HG02884 (cell line): ENCODE measurements at regions not wholly inside any gene's neighbourhood (a gene's known extent, or its start where the extent isn't known, plus 50 kb on each side); places are given as distances from the start of the nearest gene placed in this dataset.
"Not testable (repeated sequence)": the region's sequence is repeated elsewhere in the genome, so short reads cannot be mapped to it uniquely, and the experiment has no call there.

ENCODE experiments used
- ATAC-seq: cut with Tn5 transposase; IDR thresholded peaks from one replicate; pipeline ENCODE4 v1.9.1; 2021; ENCODE audit warnings: mild to moderate bottlenecking, moderate library complexity; ENCODE audit not compliant: unreplicated experiment

DNA sequence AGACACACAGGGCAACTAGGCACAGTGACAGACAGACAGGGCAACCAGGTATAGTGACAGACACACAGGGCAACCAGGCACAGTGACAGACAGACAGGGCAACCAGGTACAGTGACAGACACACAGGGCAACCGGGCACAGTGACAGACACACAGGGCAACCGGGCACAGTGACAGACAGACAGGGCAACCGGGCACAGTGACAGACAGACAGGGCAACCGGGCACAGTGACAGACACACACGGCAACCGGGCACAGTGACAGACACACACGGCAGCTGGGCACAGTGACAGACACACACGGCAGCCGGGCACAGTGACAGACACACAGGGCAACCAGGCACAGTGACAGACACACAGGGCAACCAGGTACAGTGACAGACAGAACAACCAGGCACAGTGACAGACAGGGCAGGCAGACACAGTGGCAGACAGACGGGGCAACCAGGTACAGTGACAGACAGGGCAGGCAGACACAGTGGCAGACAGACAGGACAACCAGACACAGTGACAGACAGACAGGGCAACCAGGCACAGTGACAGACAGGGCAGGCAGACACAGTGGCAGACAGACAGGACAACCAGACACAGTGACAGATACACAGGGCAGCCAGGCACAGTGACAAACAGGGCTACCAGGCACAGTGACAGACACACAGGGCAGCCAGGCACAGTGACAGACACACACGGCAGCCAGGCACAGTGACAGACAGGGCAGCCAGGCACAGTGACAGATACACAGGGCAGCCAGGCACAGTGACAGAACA lies 64.7 kb upstream of the RAB6C start:
- ATAC-seq = no peak

DNA sequence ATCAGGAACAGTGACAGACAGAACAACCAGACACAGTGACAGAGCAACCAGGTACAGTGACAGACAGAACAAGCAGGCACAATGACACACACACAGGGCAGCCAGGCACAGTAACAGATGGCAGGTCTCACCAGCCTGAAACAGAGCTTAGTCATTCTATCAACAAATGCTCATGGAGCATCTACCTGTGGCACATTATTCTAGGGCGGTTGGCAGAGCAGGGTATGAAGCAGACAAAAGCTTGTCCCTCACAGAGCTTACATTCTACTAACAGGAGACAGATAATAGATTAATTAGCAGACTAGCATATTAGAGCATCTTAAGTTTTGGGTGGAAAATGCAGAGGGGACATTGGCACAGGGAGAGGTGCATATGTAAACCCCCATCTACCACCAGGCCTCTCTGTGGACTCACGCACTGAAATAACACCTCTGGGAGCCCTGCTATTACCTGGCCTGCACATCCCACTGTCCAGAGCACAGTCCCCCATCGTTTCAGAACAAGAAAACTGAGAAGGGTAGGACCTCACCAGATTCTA lies 64.1 kb upstream of the RAB6C start:
- ATAC-seq = no peak

DNA sequence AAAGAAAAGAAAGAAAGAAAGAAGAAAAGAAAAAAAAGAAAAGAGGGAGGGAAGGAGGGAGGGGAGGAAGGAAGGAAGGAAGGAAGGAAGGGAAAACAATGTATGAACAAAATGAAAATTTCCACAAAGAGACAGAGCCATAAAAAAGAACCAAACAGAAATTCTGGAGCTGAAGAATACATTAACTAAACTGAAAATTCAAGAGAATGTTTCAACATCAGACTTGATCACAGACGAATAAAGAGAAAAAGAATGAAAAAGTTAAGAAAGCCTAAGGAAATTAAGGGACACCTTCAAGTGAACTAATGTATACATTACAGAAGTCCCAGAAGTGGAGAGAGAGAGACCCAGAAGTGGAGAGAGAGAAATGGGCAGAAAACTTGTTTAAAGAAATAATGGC lies 60.9 kb upstream of the RAB6C start:
- no peak for ATAC-seq

DNA sequence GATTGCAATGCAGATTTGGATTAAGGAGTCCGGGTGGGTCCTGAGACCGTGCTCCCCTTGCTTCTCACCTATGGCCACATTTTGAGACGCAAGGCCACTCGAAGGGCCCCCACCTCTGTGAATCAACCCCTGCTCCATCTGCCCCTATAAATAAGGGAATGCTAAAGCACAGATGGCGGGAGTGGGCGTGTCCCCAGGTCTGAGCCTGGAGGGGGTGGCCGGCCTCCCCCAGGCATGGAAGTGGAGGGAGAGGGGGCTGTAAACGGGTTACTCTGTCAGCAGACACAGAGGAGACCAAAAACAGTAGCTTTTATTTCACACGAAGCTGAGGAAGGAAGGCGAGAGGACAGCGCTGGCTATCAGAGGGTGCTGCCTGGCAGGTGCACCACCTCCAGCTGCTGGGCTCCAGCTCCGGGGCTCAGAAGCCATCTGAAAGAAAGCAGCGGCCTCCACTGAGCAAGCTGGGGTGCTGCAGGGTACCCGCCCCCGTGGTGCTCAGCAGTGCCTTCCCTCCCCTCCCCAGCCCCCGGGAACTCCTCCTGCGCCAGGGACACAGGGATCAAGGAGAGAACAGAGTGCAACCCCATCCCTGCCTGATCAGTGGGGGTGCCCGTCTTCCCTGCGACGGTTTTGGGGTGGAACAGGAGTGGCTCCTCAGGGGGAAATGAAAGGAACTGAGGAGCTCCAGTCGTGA lies 56.7 kb upstream of the RAB6C start:
- no peak for ATAC-seq

DNA sequence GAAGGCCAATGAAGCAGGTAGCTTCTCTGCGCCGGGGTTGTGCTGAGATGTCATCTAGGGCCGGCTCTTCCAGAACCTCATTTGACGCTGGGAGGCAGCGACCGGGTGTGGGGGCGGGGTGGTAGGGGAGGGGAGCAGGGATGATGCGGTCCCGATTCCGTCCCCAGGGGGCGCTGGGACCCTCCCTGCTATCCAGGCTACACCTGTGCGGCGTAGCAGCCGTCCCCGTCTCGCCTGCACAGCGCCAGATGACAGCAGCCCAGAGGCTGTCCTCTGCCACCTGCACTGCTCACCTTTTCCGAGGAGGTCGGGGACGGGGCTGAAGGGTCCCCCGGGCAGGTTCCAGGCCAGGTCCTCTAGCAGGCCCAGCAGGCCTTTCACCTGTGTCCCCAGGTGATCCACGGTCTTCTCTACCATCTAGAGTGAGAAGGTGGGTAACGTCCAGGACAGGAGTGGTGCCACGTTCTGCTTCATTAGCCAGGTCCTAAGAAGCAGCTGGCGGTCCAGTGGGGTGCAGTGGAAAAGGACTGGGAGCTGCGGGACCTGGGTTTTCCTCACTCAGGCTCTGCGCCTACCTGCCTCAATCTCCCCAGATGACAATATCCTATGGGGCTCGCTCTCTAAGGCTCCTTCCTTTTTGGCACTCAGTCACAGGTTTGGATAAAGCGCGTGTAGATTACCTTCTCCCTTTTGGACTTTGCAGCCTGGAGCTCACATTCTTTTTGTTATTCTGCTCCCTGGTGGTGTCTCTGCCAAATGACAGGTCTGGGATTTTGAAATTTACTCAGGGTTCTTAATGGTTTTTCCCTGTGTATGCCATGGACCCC lies 56.0 kb upstream of the RAB6C start:
- ATAC-seq = no peak

DNA sequence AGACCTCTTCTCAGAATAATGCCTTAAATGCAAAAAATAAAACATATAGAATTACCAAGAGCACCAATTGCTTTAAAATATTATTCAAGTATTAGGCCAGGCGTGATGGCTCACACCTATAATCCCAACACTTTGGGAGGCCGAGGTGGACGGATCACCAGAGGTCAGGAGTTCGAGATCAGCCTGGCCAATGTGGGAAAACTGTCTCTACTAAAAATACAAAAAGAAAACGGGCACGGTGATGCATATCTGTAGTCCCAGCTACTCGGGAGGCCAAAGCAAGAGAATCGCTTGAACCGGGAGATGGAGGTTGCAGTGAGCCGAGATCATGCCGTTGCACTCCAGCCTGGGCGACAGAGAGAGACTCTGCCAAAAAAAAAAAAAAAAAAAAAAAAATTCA lies 55.4 kb upstream of the RAB6C start:
- ATAC-seq = not testable (repeated sequence)

DNA sequence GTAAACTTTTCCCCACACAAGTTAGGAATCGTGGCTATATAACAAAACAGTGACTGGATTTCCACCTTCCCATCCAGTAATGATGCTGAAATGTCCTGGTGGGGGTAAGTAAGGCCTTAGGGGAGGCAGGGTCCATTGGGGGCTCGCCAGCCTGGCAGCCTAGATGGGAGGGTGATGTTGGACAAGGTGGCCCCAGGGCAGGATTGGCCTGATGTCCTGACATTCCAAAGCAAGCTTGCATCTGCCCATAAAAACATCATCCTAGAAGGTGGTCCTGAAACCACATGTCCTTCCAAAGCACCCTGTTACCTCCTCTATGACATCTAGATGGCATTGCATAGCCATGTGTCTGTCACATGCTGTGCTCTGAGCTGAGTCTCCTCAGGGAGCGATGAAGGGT lies 54.1 kb upstream of the RAB6C start:
- ATAC-seq = no peak

DNA sequence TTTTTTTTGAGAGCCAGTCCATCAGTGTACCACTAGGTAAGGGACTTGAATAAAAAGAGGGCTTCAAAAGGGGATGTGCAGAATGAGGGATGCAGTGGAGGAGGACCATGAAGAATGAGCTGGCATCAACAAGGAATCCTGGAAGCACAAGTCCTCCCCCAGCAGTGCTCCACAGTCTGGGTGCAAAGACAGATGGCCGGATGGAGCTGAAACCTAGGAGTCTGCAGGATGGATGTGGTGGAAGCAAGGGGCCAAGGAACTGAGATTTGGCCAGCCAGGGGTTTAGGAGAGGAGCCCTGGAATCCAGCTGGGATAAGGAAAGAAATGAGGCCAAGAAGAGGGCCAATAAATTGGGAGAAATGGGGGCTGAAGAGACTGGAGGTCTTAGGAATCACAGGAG lies 51.8 kb upstream of the RAB6C start:
- ATAC-seq = no peak

DNA sequence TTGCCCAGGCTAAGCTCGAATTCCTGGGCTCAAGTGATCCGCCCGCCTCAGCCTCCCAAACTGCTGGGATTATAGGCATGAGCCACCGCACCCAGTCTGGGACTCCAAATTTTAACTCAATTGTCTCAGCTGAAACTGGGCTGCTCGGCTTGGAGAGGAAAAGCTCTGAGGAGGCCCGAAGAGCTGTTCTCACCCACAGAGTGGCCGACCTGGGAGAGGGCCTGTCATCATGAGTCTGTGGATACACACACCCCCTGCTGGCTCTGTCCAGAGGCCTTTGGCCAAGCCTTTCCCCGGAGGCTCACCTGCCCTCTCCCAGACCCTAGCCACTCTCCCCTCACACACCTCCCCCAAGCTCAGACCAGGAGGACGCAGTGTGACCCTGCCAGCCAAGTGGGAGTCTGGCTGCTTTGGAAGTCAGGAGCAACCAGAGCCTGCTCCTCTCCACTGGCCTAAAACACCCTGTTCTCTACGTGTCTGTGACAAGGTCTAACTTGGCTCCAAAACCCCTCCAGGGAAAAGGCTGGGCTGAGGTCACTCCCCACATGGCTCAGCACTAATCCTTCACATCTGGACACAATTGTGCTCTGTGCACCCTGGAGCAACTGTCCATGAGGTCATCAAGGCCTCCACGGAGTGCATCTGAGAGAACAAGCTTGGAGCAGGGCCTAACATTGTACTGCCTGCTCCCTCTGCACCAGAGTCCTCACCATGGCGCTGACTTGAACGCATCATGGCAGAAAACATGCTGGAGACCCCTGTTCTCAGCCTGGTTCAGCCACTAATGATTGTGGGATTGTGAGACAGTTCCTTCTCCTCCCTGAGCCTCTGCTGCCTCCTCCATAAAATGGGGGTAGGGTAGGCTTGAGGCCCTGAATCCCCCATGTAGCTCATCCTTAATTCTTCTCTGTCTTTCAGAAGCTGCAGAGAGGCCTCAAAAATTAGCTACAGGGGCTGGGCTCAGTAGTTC lies 49.9 kb upstream of the RAB6C start:
- no peak for ATAC-seq
